GM23338 (cell line): ENCODE measurements at regions not wholly inside any gene's neighbourhood (a gene's known extent, or its start where the extent isn't known, plus 50 kb on each side); places are given as distances from the start of the nearest gene placed in this dataset.

Experiments used
- ATAC-seq: fragments of 200-7000 bp; cut with Tn5 transposase; 3 replicates; pipeline ENCODE4 v1.9.1; 2020
- DNase-seq: peaks from one replicate; pipeline ENCODE4 v3.0.0-alpha.2; 2015; ENCODE audit warnings: low spot score
- H2AFZ ChIP-seq: fragments of 200-600 bp; sonication (generic); 2 replicates; pipeline ENCODE4 v1.8.0; 2016; ENCODE audit warnings: antibody characterized with exemption, mild to moderate bottlenecking, moderate library complexity
- H3F3A ChIP-seq: fragments of 200-600 bp; sonication (generic); replicated peaks from 2 replicates; pipeline ENCODE4 v1.8.0; 2017; ENCODE audit warnings: antibody characterized with exemption, mixed run types, low read depth
- H3K27ac ChIP-seq: fragments of 200-600 bp; sonication (generic); 2 replicates; pipeline ENCODE4 v1.6.1; 2016; ENCODE audit warnings: low read depth
- H3K27me3 ChIP-seq: fragments of 200-600 bp; sonication (generic); 2 replicates; pipeline ENCODE4 v1.8.0; 2016; ENCODE audit warnings: mild to moderate bottlenecking, mixed run types, moderate library complexity; ENCODE audit not compliant: insufficient read depth
- H3K36me3 ChIP-seq: fragments of 200-600 bp; sonication (generic); 2 replicates; pipeline ENCODE4 v1.8.0; 2016; ENCODE audit warnings: mild to moderate bottlenecking; ENCODE audit not compliant: insufficient read depth
- H3K4me1 ChIP-seq: fragments of 200-600 bp; sonication (generic); 2 replicates; pipeline ENCODE4 v1.8.0; 2016; ENCODE audit warnings: mild to moderate bottlenecking, moderate library complexity; ENCODE audit not compliant: insufficient read depth
- H3K4me2 ChIP-seq: fragments of 200-600 bp; sonication (generic); 2 replicates; pipeline ENCODE4 v1.7.1; 2017; ENCODE audit warnings: mixed run types
- H3K4me3 ChIP-seq: fragments of 200-600 bp; sonication (generic); 2 replicates; pipeline ENCODE4 v1.6.1; 2016; ENCODE audit warnings: mixed run types
- H3K79me2 ChIP-seq: fragments of 200-600 bp; sonication (generic); replicated peaks from 2 replicates; pipeline ENCODE4 v1.8.0; 2017; ENCODE audit warnings: mild to moderate bottlenecking; ENCODE audit not compliant: insufficient read depth
- H3K9me2 ChIP-seq: fragments of 200-600 bp; sonication (generic); 2 replicates; pipeline ENCODE4 v1.8.0; 2017; ENCODE audit not compliant: insufficient read depth
- H4K20me1 ChIP-seq: fragments of 200-600 bp; sonication (generic); replicated peaks from 2 replicates; pipeline ENCODE4 v1.8.0; 2017; ENCODE audit warnings: mild to moderate bottlenecking; ENCODE audit not compliant: insufficient read depth
- H3K27ac Mint-ChIP-seq: 2 replicates; pipeline ENCODE4 v1.8.0; 2020; ENCODE audit warnings: inconsistent platforms, mild to moderate bottlenecking, moderate library complexity, mixed read lengths
- H3K27me3 Mint-ChIP-seq: 3 replicates; pipeline ENCODE4 v1.8.0; 2022; ENCODE audit warnings: low read depth, mild to moderate bottlenecking, moderate library complexity, mixed read lengths, inconsistent platforms; ENCODE audit not compliant: insufficient read depth, poor library complexity
- H3K36me3 Mint-ChIP-seq: 3 replicates; pipeline ENCODE4 v1.8.0; 2021; ENCODE audit warnings: low read depth, mild to moderate bottlenecking, inconsistent platforms, moderate library complexity, mixed read lengths
- H3K4me1 Mint-ChIP-seq: 3 replicates; pipeline ENCODE4 v1.8.0; 2020; ENCODE audit warnings: mild to moderate bottlenecking, inconsistent platforms, mixed read lengths
- H3K4me3 Mint-ChIP-seq: 3 replicates; pipeline ENCODE4 v1.8.0; 2021; ENCODE audit warnings: moderate library complexity, mild to moderate bottlenecking, inconsistent platforms, mixed read lengths
- H3K9me3 Mint-ChIP-seq: 3 replicates; pipeline ENCODE4 v1.8.0; 2020; ENCODE audit warnings: moderate library complexity, mild to moderate bottlenecking, inconsistent platforms, mixed read lengths
- CREB1 ChIP-seq: fragments of 250-450 bp; sonication (Bioruptor Pico); IDR thresholded peaks from 2 replicates; pipeline ENCODE4 v1.5.0; 2020; ENCODE audit warnings: low read depth, mild to moderate bottlenecking, moderate library complexity
- CTCF ChIP-seq, 2 experiments: fragments of 200-600 bp in 1 of 2; sonication (generic) in 1 of 2; conservative IDR thresholded peaks; 2 replicates each; pipeline versions ENCODE4 v1.5.1 to v1.6.1; 2016 to 2017; ENCODE audit warnings: antibody characterized with exemption in 2 of 2, low read depth in 2 of 2, mild to moderate bottlenecking in 2 of 2, moderate library complexity in 1 of 2
- ETS1 ChIP-seq: IDR thresholded peaks from 2 replicates; pipeline ENCODE4 v1.6.1; 2016; ENCODE audit warnings: antibody characterized with exemption
- EZH2 ChIP-seq: fragments of 200-600 bp; sonication (generic); IDR thresholded peaks from one replicate; pipeline ENCODE4 v1.8.0; 2017; ENCODE audit warnings: antibody characterized with exemption, mild to moderate bottlenecking, low read depth; ENCODE audit not compliant: unreplicated experiment
- EZH2phosphoT487 ChIP-seq: fragments of 200-600 bp; sonication (generic); IDR thresholded peaks from one replicate; pipeline ENCODE4 v1.8.1; 2018; ENCODE audit warnings: antibody characterized with exemption; ENCODE audit not compliant: unreplicated experiment
- JUNB ChIP-seq: IDR thresholded peaks from one replicate; pipeline ENCODE4 v1.6.1; 2016; ENCODE audit warnings: antibody characterized with exemption; ENCODE audit not compliant: unreplicated experiment
- REST ChIP-seq: IDR thresholded peaks from one replicate; pipeline ENCODE4 v1.6.1; 2018; ENCODE audit warnings: antibody characterized with exemption; ENCODE audit not compliant: unreplicated experiment
- STAT1 ChIP-seq: IDR thresholded peaks from one replicate; pipeline ENCODE4 v1.6.1; 2016; ENCODE audit warnings: antibody characterized with exemption; ENCODE audit not compliant: unreplicated experiment
- ZNF114 ChIP-seq: fragments of 250-450 bp; sonication (Bioruptor Pico); IDR thresholded peaks from 2 replicates; pipeline ENCODE4 v1.5.0; 2020; ENCODE audit warnings: mild to moderate bottlenecking, moderate library complexity

GRCh38 chr10:78706726-78707540 is 361.8 kb upstream of the ZMIZ1 start:
- Mint-ChIP-seq H3K4me1 (peaks cover 2% of the 10 kb centered on the region; the same call in 1 of the 3 replicates), H3K27ac (no peak overlapping the region), H3K27me3 (no peaks in the 10 kb centered on the region), H3K9me3 (no peaks in the 10 kb centered on the region), H3K4me3 (no peak overlapping the region), H3K36me3 (no peaks in the 10 kb centered on the region)
- H3F3A ChIP-seq, result no peaks in the 10 kb centered on the region
- no peaks in the 10 kb centered on the region for H3K27me3 ChIP-seq
- no peak overlapping the region for H3K4me3 ChIP-seq
- DNase-seq (no peak), ATAC-seq (no peak)
- no peaks in the 10 kb centered on the region for H4K20me1 ChIP-seq
- H3K9me2 ChIP-seq, result peaks cover 4% of the 10 kb centered on the region; the same call in 1 of the 2 replicates
- H3K4me1 ChIP-seq, result no peaks in the 10 kb centered on the region
- no peak overlapping the region for H2AFZ ChIP-seq
- no peaks in the 10 kb centered on the region for H3K79me2 ChIP-seq
- H3K36me3 ChIP-seq, result no peaks in the 10 kb centered on the region
- H3K27ac ChIP-seq, result no peak overlapping the region
- TF ChIP-seq CREB1 (no peak), STAT1 (no peak), CTCF (conservative IDR thresholded peaks at IDR 0.05; ENCODE audit: low read depth in 2 of 2) (no peak), ETS1 (no peak), EZH2phosphoT487 (no peak), EZH2 (no peak), ZNF114 (no peak), REST (no peak), JUNB (no peak)
- no peak overlapping the region for H3K4me2 ChIP-seq
